Neural progenitor cell (in vitro differentiated cells): ENCODE measurements at regions not wholly inside any gene's neighbourhood (a gene's known extent, or its start where the extent isn't known, plus 50 kb on each side); places are given as distances from the start of the nearest gene placed in this dataset.

Source experiments
- DNase-seq: peaks from one replicate; pipeline ENCODE4 v3.0.0-alpha.2; 2016; ENCODE audit warnings: low spot score
- H2AFZ ChIP-seq: fragments of 200-600 bp; sonication (generic); replicated peaks from 2 replicates; pipeline ENCODE4 v1.6.1; 2016; ENCODE audit warnings: antibody characterized with exemption
- H3F3A ChIP-seq: fragments of 200-600 bp; sonication (generic); 2 replicates; pipeline ENCODE4 v1.6.1; 2016; ENCODE audit warnings: antibody characterized with exemption, low read depth
- H3K27ac ChIP-seq: fragments of 200-600 bp; sonication (generic); 2 replicates; pipeline ENCODE4 v1.5.1; 2016; ENCODE audit warnings: mild to moderate bottlenecking
- H3K27me3 ChIP-seq: fragments of 200-600 bp; sonication (generic); 2 replicates; pipeline ENCODE4 v1.6.1; 2016; ENCODE audit warnings: mild to moderate bottlenecking, moderate library complexity
- H3K36me3 ChIP-seq: fragments of 200-600 bp; sonication (generic); 2 replicates; pipeline ENCODE4 v1.5.1; 2016
- H3K4me1 ChIP-seq: fragments of 200-600 bp; sonication (generic); 2 replicates; pipeline ENCODE4 v1.6.1; 2016; ENCODE audit warnings: mixed run types
- H3K4me2 ChIP-seq: fragments of 200-600 bp; sonication (generic); 2 replicates; pipeline ENCODE4 v1.6.1; 2016
- H3K4me3 ChIP-seq: fragments of 200-600 bp; sonication (generic); 2 replicates; pipeline ENCODE4 v1.5.1; 2016
- H3K79me2 ChIP-seq: fragments of 200-600 bp; sonication (generic); 2 replicates; pipeline ENCODE4 v1.6.1; 2016; ENCODE audit warnings: low read depth
- H3K9ac ChIP-seq: fragments of 200-600 bp; sonication (generic); 2 replicates; pipeline ENCODE4 v1.6.1; 2016
- H3K9me3 ChIP-seq: fragments of 200-600 bp; sonication (generic); 2 replicates; pipeline ENCODE4 v1.5.1; 2016; ENCODE audit warnings: low read depth
- H4K20me1 ChIP-seq: fragments of 200-600 bp; sonication (generic); 2 replicates; pipeline ENCODE4 v1.6.1; 2016; ENCODE audit warnings: low read depth
- H3K27ac Mint-ChIP-seq: 3 replicates; pipeline ENCODE4 v1.8.0; 2021; ENCODE audit warnings: mixed read lengths
- H3K27me3 Mint-ChIP-seq: 2 replicates; pipeline ENCODE4 v1.8.0; 2022; ENCODE audit warnings: low read depth, mild to moderate bottlenecking, inconsistent platforms, moderate library complexity, mixed read lengths; ENCODE audit not compliant: insufficient read depth
- H3K36me3 Mint-ChIP-seq: 3 replicates; pipeline ENCODE4 v1.8.0; 2021; ENCODE audit warnings: mixed read lengths
- H3K4me1 Mint-ChIP-seq: 3 replicates; pipeline ENCODE4 v1.8.0; 2021; ENCODE audit warnings: mixed read lengths
- H3K4me3 Mint-ChIP-seq: 3 replicates; pipeline ENCODE4 v1.8.0; 2021; ENCODE audit warnings: mild to moderate bottlenecking, moderate library complexity, mixed read lengths
- H3K9me3 Mint-ChIP-seq: 3 replicates; pipeline ENCODE4 v1.8.0; 2020; ENCODE audit warnings: mixed read lengths
- EZH2 ChIP-seq: fragments of 200-600 bp; sonication (generic); IDR thresholded peaks from 2 replicates; pipeline ENCODE4 v1.6.1; 2017; ENCODE audit warnings: antibody characterized with exemption, mild to moderate bottlenecking, moderate library complexity
- EZH2phosphoT487 ChIP-seq: fragments of 200-600 bp; sonication (generic); IDR thresholded peaks from 2 replicates; pipeline ENCODE4 v1.6.1; 2017; ENCODE audit warnings: antibody characterized with exemption
- TF ChIP-seq, protein P1 (sequence below): fragments of 200-600 bp; sonication (generic); IDR thresholded peaks from 2 replicates; pipeline ENCODE4 v1.5.1; 2017; ENCODE audit warnings: antibody characterized with exemption, mild to moderate bottlenecking

DNA sequence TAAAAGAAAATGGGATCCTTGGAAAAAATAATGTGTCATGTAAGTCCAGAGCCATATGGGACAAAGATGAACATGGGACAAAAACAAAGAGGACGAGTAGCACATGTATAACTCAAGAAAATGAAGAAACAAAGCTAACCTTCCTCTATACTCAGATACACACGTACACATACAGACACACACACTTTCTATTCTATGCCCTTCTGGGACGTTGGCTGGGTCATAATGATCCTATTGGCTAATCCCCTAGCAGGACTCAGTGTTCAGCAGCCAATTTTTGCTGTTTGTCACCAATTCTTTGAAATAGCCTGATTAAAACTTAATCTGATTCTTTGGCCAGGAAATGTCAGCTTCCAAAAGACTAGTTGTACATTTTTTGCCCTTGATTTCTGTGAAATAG lies 189.4 kb upstream of the FOXG1 start:
- Histone ChIP-seq H3K4me1 (no peaks in the 10 kb centered on the region), H3K4me2 (no peak overlapping the region), H3K9me3 (peaks cover 3% of the 10 kb centered on the region), H3K27me3 (no peaks in the 10 kb centered on the region), H3K79me2 (no peaks in the 10 kb centered on the region), H3F3A (no peaks in the 10 kb centered on the region), H3K4me3 (no peak overlapping the region), H4K20me1 (no peaks in the 10 kb centered on the region), H3K36me3 (no peaks in the 10 kb centered on the region), H3K9ac (no peak overlapping the region), H2AFZ (no peak overlapping the region), H3K27ac (no peak overlapping the region)
- no peak overlapping the region for H3K27ac Mint-ChIP-seq
- no peaks in the 10 kb centered on the region for H3K4me1 Mint-ChIP-seq
- H3K27me3 Mint-ChIP-seq = peaks cover 2% of the 10 kb centered on the region
- TF ChIP-seq EZH2 (no peak), EZH2phosphoT487 (no peak)
- TF ChIP-seq, protein P1, sequence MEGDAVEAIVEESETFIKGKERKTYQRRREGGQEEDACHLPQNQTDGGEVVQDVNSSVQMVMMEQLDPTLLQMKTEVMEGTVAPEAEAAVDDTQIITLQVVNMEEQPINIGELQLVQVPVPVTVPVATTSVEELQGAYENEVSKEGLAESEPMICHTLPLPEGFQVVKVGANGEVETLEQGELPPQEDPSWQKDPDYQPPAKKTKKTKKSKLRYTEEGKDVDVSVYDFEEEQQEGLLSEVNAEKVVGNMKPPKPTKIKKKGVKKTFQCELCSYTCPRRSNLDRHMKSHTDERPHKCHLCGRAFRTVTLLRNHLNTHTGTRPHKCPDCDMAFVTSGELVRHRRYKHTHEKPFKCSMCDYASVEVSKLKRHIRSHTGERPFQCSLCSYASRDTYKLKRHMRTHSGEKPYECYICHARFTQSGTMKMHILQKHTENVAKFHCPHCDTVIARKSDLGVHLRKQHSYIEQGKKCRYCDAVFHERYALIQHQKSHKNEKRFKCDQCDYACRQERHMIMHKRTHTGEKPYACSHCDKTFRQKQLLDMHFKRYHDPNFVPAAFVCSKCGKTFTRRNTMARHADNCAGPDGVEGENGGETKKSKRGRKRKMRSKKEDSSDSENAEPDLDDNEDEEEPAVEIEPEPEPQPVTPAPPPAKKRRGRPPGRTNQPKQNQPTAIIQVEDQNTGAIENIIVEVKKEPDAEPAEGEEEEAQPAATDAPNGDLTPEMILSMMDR = no peak
- no peak for DNase-seq
- peaks cover 2% of the 10 kb centered on the region for H3K36me3 Mint-ChIP-seq
- H3K4me3 Mint-ChIP-seq = no peak overlapping the region
- H3K9me3 Mint-ChIP-seq = peaks cover 16% of the 10 kb centered on the region

GRCh38 chr14:28577711-28578131 lies 188.9 kb upstream of the FOXG1 start:
- no peaks in the 10 kb centered on the region for H3K27me3 ChIP-seq
- H3K9me3 ChIP-seq = peaks cover 3% of the 10 kb centered on the region
- H3K9ac ChIP-seq = no peak overlapping the region
- no peak overlapping the region for H3K4me2 ChIP-seq
- no peaks in the 10 kb centered on the region for H3K4me1 ChIP-seq
- no peak overlapping the region for H3K27ac ChIP-seq
- no peak overlapping the region for H3K4me3 ChIP-seq
- no peak overlapping the region for H2AFZ ChIP-seq
- peaks cover 14% of the 10 kb centered on the region for H3K9me3 Mint-ChIP-seq
- H3K4me1 Mint-ChIP-seq = no peaks in the 10 kb centered on the region
- no peak overlapping the region for H3K4me3 Mint-ChIP-seq
- no peak overlapping the region for H3K27ac Mint-ChIP-seq
- TF ChIP-seq, protein P1 = no peak
- TF ChIP-seq EZH2 (no peak), EZH2phosphoT487 (no peak)
- peaks cover 2% of the 10 kb centered on the region for H3K36me3 Mint-ChIP-seq
- DNase-seq = no peak
- H3K79me2 ChIP-seq = no peaks in the 10 kb centered on the region
- H3K27me3 Mint-ChIP-seq = no peaks in the 10 kb centered on the region
- no peaks in the 10 kb centered on the region for H3F3A ChIP-seq
- H4K20me1 ChIP-seq = no peaks in the 10 kb centered on the region
- no peaks in the 10 kb centered on the region for H3K36me3 ChIP-seq

- Mint-ChIP-seq H3K4me3 (no peak overlapping the region), H3K4me1 (no peaks in the 10 kb centered on the region), H3K36me3 (no peaks in the 10 kb centered on the region), H3K9me3 (no peaks in the 10 kb centered on the region), H3K27me3 (no peaks in the 10 kb centered on the region), H3K27ac (no peak overlapping the region)
- Histone ChIP-seq H3K9ac (no peak overlapping the region), H3K36me3 (no peaks in the 10 kb centered on the region), H3K4me1 (no peaks in the 10 kb centered on the region), H3K4me2 (no peak overlapping the region), H3K4me3 (no peak overlapping the region), H2AFZ (no peak overlapping the region), H3K27me3 (no peaks in the 10 kb centered on the region), H3K79me2 (no peaks in the 10 kb centered on the region), H3K9me3 (no peaks in the 10 kb centered on the region), H3K27ac (no peak overlapping the region), H4K20me1 (no peaks in the 10 kb centered on the region), H3F3A (no peaks in the 10 kb centered on the region)
- TF ChIP-seq, protein P1 = no peak
- no peak for TF ChIP-seq EZH2
- no peak for TF ChIP-seq EZH2phosphoT487
- no peak for DNase-seq
Observed at GRCh38 chr14:28584951-28585350, 181.6 kb upstream of the FOXG1 start.

- Mint-ChIP-seq H3K9me3 (no peaks in the 10 kb centered on the region), H3K27ac (no peak overlapping the region), H3K27me3 (no peaks in the 10 kb centered on the region), H3K36me3 (no peaks in the 10 kb centered on the region), H3K4me1 (no peaks in the 10 kb centered on the region), H3K4me3 (no peak overlapping the region)
- no peak overlapping the region for H2AFZ ChIP-seq
- H3K4me3 ChIP-seq = no peak overlapping the region
- H3K4me1 ChIP-seq = no peaks in the 10 kb centered on the region
- H3K9ac ChIP-seq = no peak overlapping the region
- no peaks in the 10 kb centered on the region for H3K9me3 ChIP-seq
- no peak for DNase-seq
- no peaks in the 10 kb centered on the region for H3K79me2 ChIP-seq
- no peaks in the 10 kb centered on the region for H3K27me3 ChIP-seq
- H3K4me2 ChIP-seq = no peak overlapping the region
- no peak for TF ChIP-seq EZH2phosphoT487
- TF ChIP-seq, protein P1 = no peak
- no peak for TF ChIP-seq EZH2
- H3F3A ChIP-seq = no peaks in the 10 kb centered on the region
- no peak overlapping the region for H3K27ac ChIP-seq
- no peaks in the 10 kb centered on the region for H3K36me3 ChIP-seq
- no peaks in the 10 kb centered on the region for H4K20me1 ChIP-seq
Observed at GRCh38 chr14:28589792-28590191, 176.8 kb upstream of the FOXG1 start.
